Testis (tissue), 2 donors: ENCODE measurements at regions not wholly inside any gene's neighbourhood (a gene's known extent, or its start where the extent isn't known, plus 50 kb on each side); places are given as distances from the start of the nearest gene placed in this dataset.

Experiments used
- DNase-seq: peaks from one replicate; pipeline ENCODE4 v3.0.0-alpha.2; 2019
- H3K27ac ChIP-seq, 2 donors: fragments of 200-600 bp; sonication (generic); one replicate each; pipeline ENCODE4 v1.5.1; 2019
- H3K27me3 ChIP-seq: fragments of 200-600 bp; sonication (generic); one replicate; pipeline ENCODE4 v1.5.1; 2019
- H3K36me3 ChIP-seq: fragments of 200-600 bp; sonication (generic); one replicate; pipeline ENCODE4 v1.5.1; 2017; ENCODE audit warnings: low read depth; ENCODE audit errors: missing control alignments
- H3K4me1 ChIP-seq: fragments of 200-600 bp; sonication (generic); one replicate; pipeline ENCODE4 v1.5.1; 2019
- H3K4me3 ChIP-seq, 2 donors: fragments of 200-600 bp; sonication (generic); one replicate each; pipeline ENCODE4 v1.5.1; 2017 to 2019
- H3K9me3 ChIP-seq: fragments of 200-600 bp; sonication (generic); one replicate; pipeline ENCODE4 v1.5.1; 2017
- CTCF ChIP-seq, 3 experiments: fragments of 450-650 bp in 2 of 3; fragments of 200-600 bp in 1 of 3; sonication (generic) in 1 of 3; IDR thresholded peaks; one replicate each; pipeline ENCODE4 v1.5.1; 2016 to 2019; ENCODE audit warnings: antibody characterized with exemption in 3 of 3, mild to moderate bottlenecking in 2 of 3, moderate library complexity in 1 of 3
- POLR2A ChIP-seq: fragments of 450-650 bp; IDR thresholded peaks from one replicate; pipeline ENCODE4 v1.6.1; 2017; ENCODE audit warnings: antibody characterized with exemption, mild to moderate bottlenecking, moderate library complexity
- WGBS, 2 donors: methylation state at CpG; one replicate each; pipeline ENCODE4 v1.1.5; 2018; 5-methylcytosine and 5-hydroxymethylcytosine counted together
- intact Hi-C: fragments of 100-400 bp; cut with DNase I; formaldehyde crosslinking; loops from one replicate; pipeline ENCODE4 v1.15.1; 2023; ENCODE audit warnings: low total_unique reads

GRCh38 chr5:4949108-4949507 is 191.0 kb upstream of the ADAMTS16 start:
- Histone ChIP-seq H3K36me3 (no peaks in the 10 kb centered on the region), H3K4me3 (no peak overlapping the region), H3K27ac (no peak overlapping the region), H3K9me3 (no peaks in the 10 kb centered on the region), H3K27me3 (no peaks in the 10 kb centered on the region), H3K4me1 (no peaks in the 10 kb centered on the region)
- WGBS, 2 donors, result 59 to 64% methylated on average over 6 of the region's 6 CpGs
- no peak for DNase-seq
- TF ChIP-seq CTCF (IDR thresholded peaks at IDR 0.05) (no peak), POLR2A (no peak)
- intact Hi-C loops, result no loop called here

GRCh38 chr5:4953576-4953975 is 186.6 kb upstream of the ADAMTS16 start:
- no peak for DNase-seq
- H3K36me3 ChIP-seq, result no peaks in the 10 kb centered on the region
- H3K4me3 ChIP-seq, result no peak overlapping the region
- no peaks in the 10 kb centered on the region for H3K4me1 ChIP-seq
- H3K27me3 ChIP-seq, result no peaks in the 10 kb centered on the region
- TF ChIP-seq POLR2A, result no peak
- no peak overlapping the region for H3K27ac ChIP-seq
- H3K9me3 ChIP-seq, result no peaks in the 10 kb centered on the region
- WGBS, 2 donors, result 83 to 87% methylated on average over 4 of the region's 4 CpGs
- intact Hi-C loops, result no loop called here

- intact Hi-C loops, result no loop called here
- Histone ChIP-seq H3K9me3 (no peaks in the 10 kb centered on the region), H3K4me1 (no peaks in the 10 kb centered on the region), H3K27me3 (no peaks in the 10 kb centered on the region), H3K4me3 (no peak overlapping the region), H3K36me3 (no peaks in the 10 kb centered on the region), H3K27ac (no peak overlapping the region)
- TF ChIP-seq POLR2A (no peak), CTCF (IDR thresholded peaks at IDR 0.05) (no peak)
- no peak for DNase-seq
- 88 to 91% methylated on average over 4 of the region's 4 CpGs for WGBS, 2 donors
Measured at GRCh38 chr5:4954048-4954447, 186.1 kb upstream of the ADAMTS16 start.

- Histone ChIP-seq H3K9me3 (no peaks in the 10 kb centered on the region), H3K27me3 (no peaks in the 10 kb centered on the region), H3K4me3 (no peak overlapping the region), H3K36me3 (no peaks in the 10 kb centered on the region), H3K4me1 (no peaks in the 10 kb centered on the region), H3K27ac (no peak overlapping the region)
- no peak for DNase-seq
- TF ChIP-seq POLR2A (no peak), CTCF (IDR thresholded peaks at IDR 0.05) (no peak)
- intact Hi-C loops, result no loop called here
- 88 to 92% methylated on average over 1 of the region's 1 CpG for WGBS, 2 donors
Measured at GRCh38 chr5:4963265-4963664, 176.9 kb upstream of the ADAMTS16 start.

- 77 to 82% methylated on average over 4 of the region's 4 CpGs for WGBS, 2 donors
- Histone ChIP-seq H3K4me3 (no peak overlapping the region), H3K36me3 (no peaks in the 10 kb centered on the region), H3K9me3 (no peaks in the 10 kb centered on the region), H3K27me3 (no peaks in the 10 kb centered on the region), H3K27ac (no peak overlapping the region), H3K4me1 (no peaks in the 10 kb centered on the region)
- no peak for DNase-seq
- intact Hi-C loops, result no loop called here
- TF ChIP-seq CTCF (IDR thresholded peaks at IDR 0.05) (no peak), POLR2A (no peak)
Measured at GRCh38 chr5:4969351-4969750, 170.8 kb upstream of the ADAMTS16 start.
